Stimulated activated CD8-positive, alpha-beta memory T cell treated with anti-CD3 and anti-CD28 coated beads, Interleukin-7, amount 100 ng/mL, for 1 hour (primary cell): ENCODE measurements at regions not wholly inside any gene's neighbourhood (a gene's known extent, or its start where the extent isn't known, plus 50 kb on each side); places are given as distances from the start of the nearest gene placed in this dataset.

ENCODE experiments used
- DNase-seq, 2 donors: peaks; one replicate each; pipeline ENCODE4 v3.0.0-alpha.2; 2020; ENCODE audit warnings: low read depth in 2 of 2

DNA sequence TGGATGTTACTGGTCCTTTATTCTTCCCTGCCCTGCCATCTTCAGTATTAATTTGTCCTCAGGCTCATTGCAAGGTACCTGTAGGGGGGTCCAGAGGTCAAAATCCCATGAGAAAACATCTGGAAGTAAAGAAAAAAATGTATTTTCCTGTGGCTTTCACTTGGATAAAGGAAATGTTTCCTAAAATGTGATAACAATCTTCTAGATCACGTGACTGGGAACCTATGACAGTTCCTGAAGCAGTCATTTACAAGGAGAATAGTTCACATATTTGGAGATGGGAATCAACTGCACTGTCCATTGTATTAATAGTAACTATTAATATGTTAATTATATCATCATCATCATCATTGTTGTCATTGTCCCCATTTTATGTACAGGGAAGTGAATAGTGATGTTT is 915.1 kb upstream of the EEF2KMT start:
- DNase-seq: no peak

DNA sequence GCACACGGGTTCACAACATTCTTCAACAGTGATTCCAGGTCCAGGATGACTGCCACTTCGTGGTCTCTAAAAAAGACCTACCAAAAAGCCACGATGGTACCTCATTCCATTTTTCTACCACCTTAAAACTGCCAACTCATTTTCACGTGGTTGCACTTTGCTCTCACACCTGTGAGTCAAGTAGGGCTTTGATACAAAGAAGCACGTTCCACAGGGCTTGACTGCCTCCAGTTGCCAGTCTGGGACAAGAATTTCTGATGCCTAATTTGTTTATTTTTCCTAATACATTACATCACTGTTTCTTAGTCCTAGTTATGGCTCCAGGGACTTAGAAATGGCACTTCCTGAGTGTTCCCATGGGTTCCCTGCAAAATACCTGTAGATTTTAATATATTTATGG is 911.6 kb upstream of the EEF2KMT start:
- no peak for DNase-seq

DNA sequence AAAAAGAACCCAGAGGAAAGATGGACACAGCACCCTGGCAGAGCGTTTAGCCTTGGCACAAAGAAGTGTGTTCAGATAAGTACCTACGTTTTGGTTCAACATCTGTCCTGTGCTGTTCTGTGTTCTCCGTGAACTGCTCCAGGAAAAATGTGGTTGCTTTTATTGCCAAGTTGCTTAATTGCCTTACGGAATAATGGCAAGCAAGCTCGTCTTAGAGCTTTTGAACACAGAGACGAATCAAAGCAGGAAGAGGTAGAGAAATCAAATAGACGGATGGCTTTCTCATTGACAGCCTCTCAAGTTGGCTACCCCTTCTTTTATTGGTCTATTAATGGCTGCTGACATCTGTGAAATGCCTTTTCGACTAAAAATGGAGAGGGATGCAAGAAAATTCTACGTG is 911.1 kb upstream of the EEF2KMT start:
- DNase-seq: no peak

DNA sequence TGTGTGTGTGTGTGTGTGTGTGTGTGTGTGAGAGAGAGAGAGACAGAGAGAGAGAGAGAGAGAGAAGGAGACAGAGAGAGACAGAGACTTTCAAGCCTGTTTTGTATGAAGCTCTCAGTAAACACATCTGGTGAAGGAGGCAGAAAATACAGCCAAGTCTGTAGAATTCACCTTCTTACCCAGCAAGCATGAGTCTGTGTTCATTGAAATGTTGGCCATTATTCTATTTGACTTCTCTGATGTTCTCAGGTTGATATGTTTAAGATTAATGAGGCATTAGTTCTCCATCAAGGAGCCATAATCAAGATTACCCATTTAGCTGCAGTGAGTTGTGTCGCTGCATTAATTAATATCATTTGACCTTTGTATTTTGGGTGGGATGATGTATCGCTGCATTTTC is 895.8 kb upstream of the EEF2KMT start:
- DNase-seq: no peak

DNA sequence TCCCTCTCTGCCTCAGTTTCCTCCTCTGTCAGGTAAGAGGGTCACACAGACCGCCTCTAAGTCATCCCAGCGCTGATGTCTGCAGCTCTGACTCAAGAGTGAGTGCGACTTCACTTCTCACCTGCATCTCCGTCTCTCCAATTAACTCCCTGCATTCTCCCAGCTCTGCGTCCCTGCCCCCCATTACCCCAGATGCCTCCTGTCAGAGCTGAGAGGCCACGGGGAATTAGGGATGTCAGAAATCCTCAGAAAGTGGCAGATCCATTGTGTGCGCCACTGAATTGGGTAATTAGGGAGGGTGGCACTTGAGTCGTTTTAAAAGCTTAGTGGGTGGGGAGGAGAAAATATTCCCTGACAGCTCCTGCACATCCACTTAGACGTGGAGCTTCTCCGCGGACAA is 885.4 kb upstream of the EEF2KMT start:
- no peak for DNase-seq

DNA sequence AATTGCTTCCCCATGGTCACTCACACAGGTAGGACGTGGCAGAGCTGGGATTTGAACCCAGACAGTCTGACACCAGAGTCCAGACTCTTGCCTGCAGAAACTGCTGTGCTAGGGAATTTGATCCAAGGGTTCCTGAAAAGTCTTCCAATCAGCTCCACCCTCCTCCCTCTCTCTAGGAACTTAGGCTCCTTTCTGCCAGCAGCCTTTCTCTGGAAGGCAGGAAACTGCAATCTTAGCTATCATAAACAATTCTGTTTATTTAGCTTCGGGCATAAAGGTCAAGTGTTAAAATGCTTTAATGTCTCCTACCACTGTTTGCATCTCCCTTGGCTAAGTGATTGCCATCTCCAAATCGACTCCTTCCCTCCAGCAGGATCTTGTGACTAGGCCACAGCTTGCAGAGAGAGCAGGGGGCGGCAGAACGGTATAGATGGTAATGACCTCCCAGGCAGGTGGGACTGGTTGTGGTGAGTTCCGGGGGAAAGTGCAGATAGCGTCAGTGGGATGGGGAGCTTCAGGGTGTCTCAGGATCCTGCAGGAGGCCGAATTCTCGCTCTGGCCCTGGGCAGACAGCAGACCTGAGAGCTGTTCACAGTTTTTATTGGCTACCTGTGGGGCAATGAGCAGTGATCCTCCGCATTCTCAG is 882.4 kb upstream of the EEF2KMT start:
- DNase-seq: no peak

DNA sequence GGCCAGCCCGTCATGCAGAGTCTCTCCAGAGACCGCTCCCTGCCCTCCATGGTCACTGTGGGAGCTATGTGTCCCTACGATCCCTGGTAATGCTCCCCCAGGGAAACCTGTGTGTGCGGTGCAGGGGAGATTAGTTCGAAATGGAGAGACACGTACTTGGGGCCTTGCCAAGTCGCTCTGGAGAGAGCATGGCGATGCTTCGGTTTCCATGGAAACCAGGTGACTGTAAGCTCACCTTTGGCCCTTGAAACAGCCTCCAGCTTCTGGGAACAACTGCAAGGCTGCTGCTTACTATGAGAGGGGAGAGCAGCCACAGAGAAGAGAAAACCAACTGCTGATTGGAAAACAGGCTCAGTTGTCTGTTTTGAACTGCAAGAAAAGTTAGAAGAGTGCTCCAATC is 879.7 kb upstream of the EEF2KMT start:
- no peak for DNase-seq

DNA sequence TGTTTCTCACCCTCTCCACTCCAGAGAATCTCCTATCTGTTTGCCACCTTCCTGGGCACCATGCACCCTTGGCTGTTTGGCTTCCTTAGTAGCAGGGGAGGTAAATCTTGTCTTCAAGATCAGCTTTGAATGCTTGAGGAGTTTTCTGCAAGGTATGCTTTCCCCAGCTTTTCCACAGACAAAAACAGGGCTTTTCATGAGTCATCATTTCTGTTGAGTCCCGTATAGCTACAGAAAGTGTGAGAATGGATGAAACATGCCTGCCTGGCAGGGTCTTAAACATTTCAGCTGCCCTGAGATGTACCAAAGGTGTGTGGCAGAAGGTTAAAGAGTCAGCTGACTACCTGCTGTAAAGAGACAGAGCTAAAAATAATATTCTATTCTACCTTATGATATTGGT is 875.2 kb upstream of the EEF2KMT start:
- DNase-seq: no peak

DNA sequence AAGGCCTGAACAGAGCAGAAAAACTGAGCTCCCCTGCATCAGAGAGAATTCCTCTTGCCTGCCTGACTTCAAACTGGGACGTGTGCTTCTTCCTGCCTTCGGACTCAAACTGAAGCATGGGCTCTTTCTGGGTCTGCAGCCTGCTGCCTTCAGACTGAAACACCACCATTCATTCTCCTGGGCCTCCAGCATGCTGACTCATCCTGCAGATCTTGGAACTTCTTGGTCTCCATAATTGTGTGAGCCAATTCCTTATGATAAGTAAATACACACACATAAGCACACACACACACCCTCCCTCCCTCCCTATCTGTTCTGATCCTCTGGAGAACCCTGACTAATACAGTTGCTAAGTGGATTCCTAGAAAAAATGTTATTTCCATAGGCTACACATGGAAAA is 874.3 kb upstream of the EEF2KMT start:
- no peak for DNase-seq

DNA sequence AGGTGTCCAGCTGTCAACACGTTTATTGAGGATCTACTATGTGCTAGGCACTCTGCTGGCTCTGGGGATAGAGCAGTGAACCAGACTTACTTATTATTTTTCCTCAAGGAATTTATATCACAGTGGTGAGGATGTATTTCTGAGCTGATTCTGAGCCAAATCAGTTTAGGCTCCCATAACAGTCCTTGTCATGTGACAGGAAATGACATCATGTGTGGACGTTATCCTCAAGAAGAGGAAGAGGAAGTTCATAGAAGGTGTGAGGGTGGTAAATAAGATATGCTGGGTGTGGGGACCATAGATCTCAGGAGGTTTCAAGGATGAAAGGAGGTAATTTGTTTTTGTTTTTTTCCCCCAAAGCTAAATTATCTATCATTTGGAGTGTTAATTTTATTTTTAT is 873.5 kb upstream of the EEF2KMT start:
- no peak for DNase-seq

DNA sequence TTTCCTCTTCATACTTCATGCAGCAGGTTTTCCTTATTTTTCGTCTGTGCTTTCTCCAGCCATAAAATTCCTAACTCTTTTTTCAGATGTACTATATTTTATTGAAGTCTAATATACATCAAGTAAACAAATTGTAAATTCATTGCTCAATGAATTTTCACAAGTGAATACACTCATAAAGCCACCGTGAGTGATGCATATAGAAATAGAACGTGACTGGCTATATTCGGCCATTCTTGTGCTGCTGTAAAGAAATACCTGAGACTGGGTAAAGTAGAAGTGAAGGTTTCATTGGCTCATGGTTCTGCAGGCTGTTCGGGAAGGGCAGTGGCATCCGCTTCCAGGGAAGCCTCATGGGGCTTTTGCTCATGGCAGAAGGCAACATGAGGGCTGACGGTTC is 868.4 kb upstream of the EEF2KMT start:
- DNase-seq: no peak

DNA sequence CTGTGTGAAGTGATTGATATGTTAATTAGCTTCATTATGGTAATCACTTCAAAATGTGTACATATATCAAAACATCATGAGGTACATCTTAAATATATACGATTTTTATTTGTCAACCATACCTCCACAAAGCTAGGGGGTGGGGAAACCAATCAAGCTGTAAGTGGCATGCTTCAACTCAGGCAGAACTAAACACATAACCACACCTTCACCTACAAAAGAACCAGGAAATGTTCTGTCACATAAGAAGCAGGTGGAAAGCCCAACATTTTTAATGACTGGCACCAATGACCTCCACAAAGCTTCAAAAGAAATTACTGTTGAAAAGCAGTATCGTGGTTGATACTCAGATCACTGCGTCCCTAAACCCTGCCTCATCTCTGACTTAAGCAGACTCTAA is 867.7 kb upstream of the EEF2KMT start:
- no peak for DNase-seq

DNA sequence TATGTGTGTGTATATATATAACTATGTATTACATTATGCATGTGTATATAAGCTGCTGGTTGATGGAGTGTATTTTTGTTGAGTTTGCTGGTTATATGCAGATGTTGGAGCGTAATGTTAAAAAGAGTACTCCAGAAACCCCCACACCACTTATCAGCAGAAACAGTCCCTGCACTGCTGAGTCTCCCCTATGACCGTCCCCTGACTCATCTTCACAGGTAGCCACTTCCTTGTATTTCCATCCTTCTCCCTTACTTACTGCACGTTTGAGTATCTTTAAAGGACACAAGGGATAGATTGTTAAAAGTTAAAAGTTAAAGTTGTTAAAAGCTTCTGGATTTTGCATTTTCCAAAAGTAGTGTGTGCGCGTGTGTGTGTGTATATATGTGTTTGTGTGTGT is 853.9 kb upstream of the EEF2KMT start:
- no peak for DNase-seq

DNA sequence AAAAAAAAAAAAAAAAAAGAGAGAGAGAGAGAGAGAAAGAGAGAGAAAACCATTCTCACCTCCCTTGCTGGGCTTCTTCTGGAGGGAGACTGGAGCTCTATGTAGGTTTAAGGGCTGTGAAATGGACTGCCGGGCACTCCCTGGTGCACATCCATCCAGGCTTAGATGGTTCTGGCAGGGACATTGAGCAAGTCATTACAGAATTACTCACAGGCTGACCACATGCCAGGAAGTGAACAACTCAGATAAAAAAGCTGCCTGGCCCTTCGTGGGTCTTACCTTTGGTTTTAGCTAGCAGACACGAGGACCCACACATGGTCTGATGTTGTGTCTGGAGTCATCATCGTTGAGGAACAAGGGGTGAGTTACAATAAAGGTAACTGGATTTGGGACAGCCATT is 847.4 kb upstream of the EEF2KMT start:
- DNase-seq: no peak

DNA sequence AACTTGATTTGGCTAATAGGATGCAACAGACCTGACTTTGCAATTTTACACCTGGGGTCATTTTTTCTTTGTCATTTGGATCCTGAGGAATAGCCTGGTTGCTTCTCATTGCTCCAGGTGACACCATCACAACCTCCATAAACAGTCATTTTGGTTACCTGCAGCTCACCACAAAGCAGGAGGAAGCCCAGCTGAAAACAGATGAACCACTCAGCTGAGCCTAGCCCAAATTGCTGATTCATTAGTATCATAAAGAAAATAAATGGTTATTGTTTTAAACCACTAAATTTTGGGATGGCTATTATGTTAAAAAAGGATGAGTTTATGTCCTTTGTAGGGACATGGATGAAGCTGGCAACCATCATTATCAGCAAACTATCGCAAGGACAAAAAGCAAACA is 841.0 kb upstream of the EEF2KMT start:
- DNase-seq: no peak

DNA sequence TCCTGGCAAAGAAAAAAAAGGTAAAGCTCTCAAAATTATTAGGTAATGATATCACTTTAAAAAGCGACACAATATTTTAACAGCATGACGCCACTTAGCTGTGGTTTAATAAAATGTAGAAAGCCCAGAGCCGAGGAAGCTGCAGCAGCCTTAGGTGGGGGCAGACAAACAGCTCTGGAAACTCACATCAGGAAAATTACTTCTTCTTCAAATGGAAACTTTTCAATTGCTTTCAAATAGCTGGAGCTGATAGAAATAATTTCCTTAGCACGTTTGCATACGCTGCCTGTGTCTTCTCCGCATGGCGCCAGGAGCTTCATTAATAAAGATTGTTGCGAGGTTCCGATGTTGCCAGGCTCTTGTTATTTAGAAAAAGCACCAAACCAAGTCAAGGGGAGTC is 835.3 kb upstream of the EEF2KMT start:
- DNase-seq: no peak

DNA sequence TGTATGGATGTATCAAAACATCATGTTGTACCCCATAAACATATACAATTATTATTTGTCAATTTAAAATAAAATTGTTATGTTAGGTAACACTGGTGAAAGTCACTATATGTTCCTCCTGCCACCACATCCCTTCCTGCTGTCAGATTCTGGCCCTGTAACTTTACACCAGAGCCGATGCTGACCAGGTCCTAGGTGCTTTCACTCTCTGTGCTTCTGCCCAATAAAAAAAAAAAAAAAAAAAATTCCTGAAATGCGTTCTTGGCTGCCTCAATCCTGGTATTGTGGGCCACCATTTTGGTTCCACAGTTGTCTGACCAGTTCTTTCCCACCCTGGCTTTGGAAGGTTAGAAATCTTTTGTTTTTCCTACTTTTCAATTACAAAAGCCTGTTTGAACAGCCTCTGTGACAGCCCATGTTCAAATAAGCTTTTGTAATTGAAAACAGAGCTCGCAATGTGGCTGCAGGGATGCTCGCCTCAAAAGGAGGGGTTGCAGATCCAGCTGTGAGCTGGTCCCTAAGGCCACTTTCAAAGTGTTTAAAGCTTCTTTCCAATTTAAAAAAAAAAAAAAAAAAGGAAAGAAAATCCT is 831.0 kb upstream of the EEF2KMT start:
- DNase-seq: no peak

DNA sequence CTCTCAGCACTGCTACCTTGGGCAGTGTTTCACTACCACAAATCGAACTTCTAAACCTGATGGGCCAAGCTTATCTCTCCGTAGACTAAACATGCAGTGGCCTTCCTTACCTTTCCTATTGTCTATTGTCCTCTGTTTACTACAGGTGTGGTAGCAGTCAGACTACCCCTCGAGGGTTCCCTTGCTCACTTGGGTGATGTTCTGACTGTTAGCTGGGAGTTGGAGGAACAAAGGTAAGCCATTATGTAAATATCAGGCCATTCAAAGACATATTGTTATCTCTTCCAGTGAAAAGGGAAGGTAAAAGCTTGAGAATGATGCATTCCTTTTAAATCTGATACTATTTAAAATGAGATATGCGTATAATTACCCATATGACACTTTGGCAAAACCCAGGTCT is 828.3 kb upstream of the EEF2KMT start:
- no peak for DNase-seq

DNA sequence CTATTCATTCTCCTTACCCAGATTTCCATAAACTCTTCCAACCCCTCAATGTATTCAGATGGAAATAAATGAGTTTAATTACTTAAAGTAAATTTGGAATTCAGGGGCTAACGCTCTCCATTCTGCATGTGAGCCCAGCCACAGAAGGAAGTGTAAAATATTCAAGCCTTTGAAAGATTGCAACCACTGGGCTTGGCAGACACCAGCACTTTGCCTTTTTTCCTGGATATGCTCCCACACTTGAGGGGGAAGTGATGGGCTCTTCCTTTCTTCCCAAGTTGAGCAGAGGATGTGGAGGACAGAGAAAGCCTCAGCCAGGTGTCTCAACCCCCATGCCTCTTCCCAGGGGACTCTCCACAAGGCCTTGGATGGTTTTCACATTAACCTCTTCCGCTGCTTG is 825.1 kb upstream of the EEF2KMT start:
- no peak for DNase-seq

DNA sequence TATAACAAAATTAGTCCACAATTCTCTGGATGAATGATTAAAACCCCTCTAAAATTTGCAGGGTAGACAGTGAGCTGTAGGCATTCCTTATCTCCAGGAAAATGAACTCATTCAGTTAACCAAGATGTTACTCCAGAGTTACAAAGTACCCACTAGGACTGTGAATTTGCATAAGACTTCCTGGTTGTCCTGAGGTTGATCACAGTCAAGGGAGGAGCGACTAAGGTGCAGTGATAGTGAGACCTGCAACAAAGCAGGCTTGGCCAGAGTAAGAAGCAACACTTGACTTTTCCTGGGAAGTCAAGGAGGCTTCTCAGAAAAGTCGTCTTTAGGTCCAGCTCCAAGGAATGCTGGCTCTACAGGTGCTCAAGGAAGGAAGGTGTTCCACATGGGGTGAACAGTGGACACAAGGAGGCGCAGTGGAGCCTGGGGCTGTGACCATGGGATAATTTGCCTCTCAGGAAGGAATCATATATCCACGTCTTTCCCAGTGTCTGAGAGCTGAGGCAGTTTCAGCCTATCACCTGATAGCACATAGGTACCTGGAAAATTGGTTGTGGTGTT is 821.1 kb upstream of the EEF2KMT start:
- no peak for DNase-seq

DNA sequence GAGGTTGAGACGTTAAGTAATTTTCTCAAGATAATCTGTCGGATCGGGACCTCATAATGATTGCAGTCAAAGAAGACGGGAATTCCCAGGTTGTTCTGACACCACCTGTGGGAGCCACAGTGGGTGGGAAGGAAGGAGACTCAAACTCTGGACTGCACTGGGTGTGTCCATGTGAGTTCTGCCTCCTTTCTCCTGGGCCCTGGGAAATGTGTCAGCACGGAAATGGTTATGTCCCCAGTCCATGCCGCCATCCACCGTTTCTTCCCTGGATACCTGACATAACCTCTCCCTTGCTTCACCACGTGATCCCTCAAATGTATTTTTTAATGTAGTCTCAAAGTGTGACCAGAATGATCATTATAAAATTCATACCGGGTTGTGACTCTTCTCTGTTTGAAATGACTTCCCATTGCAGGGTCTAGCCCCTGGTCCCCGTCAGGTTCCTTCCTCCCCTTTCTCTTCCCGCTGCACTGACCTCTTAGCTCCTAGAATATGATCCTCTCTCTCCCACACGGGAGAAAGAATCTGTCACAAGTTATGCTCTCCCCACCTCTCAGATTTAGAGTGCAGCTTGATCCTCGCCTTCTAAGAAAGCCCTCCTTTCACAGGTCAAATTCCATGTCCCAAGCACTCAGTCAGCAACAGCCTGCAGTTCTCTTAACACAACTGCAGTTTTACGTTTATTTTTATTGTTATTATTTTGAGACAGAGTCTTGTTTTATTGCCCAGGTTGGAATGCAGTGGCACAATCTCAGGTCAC is 820.0 kb upstream of the EEF2KMT start:
- DNase-seq: no peak

DNA sequence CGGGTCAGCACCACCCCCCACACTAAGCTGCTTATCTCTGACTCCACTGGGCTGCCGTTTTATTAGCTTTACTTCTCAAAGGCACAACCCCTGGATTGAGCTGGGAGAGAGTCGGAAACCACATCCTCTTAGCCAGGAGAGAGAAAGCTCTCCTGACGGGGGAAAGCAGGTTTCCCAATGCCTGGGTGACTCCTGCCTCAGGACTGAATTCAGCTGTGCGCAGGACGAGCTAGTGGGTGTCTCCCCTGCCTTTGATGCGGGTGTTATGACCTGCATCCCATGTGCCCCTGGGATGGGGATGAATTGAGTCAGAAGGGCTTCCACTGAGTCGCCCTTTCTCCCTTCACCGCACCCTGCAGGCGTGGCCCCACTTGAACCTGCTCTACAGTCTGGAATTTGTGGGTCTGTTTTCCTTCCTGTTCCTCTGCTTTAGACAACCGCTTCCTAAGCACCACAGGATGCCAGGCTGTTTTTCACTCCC is 819.2 kb upstream of the EEF2KMT start:
- no peak for DNase-seq

DNA sequence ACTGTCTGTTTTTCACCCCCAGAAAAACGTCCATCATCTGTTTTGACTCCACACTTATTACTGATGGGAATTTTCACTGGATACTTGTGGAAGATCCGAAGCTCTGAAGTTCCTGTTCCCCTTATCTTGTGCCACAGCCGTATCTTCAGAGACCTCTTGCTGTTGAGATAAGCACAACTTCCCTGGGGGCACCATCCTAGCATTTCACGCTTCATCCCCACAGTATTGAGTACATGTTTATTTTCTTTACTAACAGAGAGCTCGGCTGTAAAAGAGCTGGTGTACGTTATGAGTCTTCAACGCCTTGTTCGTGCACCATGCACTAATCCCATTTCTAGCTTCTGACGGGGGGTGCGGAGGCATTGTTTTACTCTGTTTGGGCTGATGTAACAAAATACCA is 813.6 kb upstream of the EEF2KMT start:
- no peak for DNase-seq
